Skeletal muscle satellite cell (primary cell): ENCODE measurements at regions not wholly inside any gene's neighbourhood (a gene's known extent, or its start where the extent isn't known, plus 50 kb on each side); places are given as distances from the start of the nearest gene placed in this dataset.
"Not testable (repeated sequence)": the region's sequence is repeated elsewhere in the genome, so short reads cannot be mapped to it uniquely, and the experiment has no call there.

ENCODE experiments used
- H3K27me3 ChIP-seq: 2 replicates; pipeline ENCODE4 v1.7.0; 2013; ENCODE audit warnings: low read length; ENCODE audit not compliant: control insufficient read depth, insufficient read depth
- H3K36me3 ChIP-seq: 2 replicates; pipeline ENCODE4 v1.7.0; 2013; ENCODE audit warnings: mild to moderate bottlenecking, control low read depth, low read length; ENCODE audit not compliant: insufficient read depth
- H3K4me1 ChIP-seq: 2 replicates; pipeline ENCODE4 v1.7.0; 2013; ENCODE audit warnings: low read length; ENCODE audit not compliant: control insufficient read depth, insufficient read depth
- H3K4me2 ChIP-seq: 2 replicates; pipeline ENCODE4 v1.7.0; 2013; ENCODE audit warnings: mild to moderate bottlenecking, low read length
- H3K4me3 ChIP-seq: 2 replicates; pipeline ENCODE4 v1.7.0; 2013; ENCODE audit warnings: low read length
- H3K9ac ChIP-seq: 2 replicates; pipeline ENCODE4 v1.7.0; 2013; ENCODE audit warnings: mild to moderate bottlenecking, low read depth, low read length, moderate library complexity
- H3K9me3 ChIP-seq: replicated peaks from 2 replicates; pipeline ENCODE4 v1.7.0; 2013; ENCODE audit warnings: mild to moderate bottlenecking, control low read depth, low read length

GRCh38 chr2:182552232-182552631 lies 125.4 kb upstream of the PDE1A start:
- H3K9ac ChIP-seq, H3K9me3 ChIP-seq, H3K27me3 ChIP-seq, H3K4me3 ChIP-seq, H3K36me3 ChIP-seq, H3K4me2 ChIP-seq: not testable (repeated sequence)
- H3K4me1 ChIP-seq, result peaks cover 11% of the 10 kb centered on the region

- peaks cover 10% of the 10 kb centered on the region for H3K4me1 ChIP-seq
- not testable (repeated sequence) for H3K27me3 ChIP-seq, H3K4me2 ChIP-seq, H3K9ac ChIP-seq, H3K4me3 ChIP-seq, H3K9me3 ChIP-seq, H3K36me3 ChIP-seq
These were observed 125.9 kb upstream of the PDE1A start for GRCh38 chr2:182552785-182553184.

- Histone ChIP-seq H3K36me3 (no peaks in the 10 kb centered on the region), H3K4me3 (no peak overlapping the region), H3K9ac (no peak overlapping the region), H3K27me3 (no peaks in the 10 kb centered on the region), H3K4me2 (no peak overlapping the region), H3K9me3 (no peaks in the 10 kb centered on the region), H3K4me1 (peaks cover 4% of the 10 kb centered on the region)
These were observed 126.6 kb upstream of the PDE1A start for GRCh38 chr2:182553483-182553882.

GRCh38 chr2:182554950-182555349 lies 128.1 kb upstream of the PDE1A start:
- Histone ChIP-seq H3K4me3 (no peak overlapping the region), H3K36me3 (no peaks in the 10 kb centered on the region), H3K9me3 (no peaks in the 10 kb centered on the region), H3K9ac (no peak overlapping the region), H3K4me2 (no peak overlapping the region), H3K27me3 (no peaks in the 10 kb centered on the region), H3K4me1 (peaks cover 11% of the 10 kb centered on the region)

DNA sequence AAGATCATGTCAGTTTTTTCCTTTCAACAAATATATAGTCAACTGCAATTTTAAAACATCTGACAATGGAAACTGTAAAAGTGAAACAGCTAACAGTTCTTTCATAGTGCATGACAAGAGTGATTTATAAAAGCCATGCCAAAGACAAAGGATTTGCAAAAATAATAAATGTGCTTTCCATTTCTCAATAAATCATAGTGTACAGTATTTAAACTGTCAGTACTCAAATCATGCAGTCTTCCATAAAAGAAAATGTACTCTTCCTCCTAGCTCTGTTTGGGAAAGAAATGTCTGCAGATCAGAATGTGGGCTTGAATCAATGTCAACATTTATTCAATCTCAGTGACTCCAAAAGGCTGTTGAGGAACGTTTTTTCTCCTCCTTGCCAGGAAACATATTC lies 131.7 kb upstream of the PDE1A start:
- Histone ChIP-seq H3K4me1 (peaks cover 11% of the 10 kb centered on the region), H3K4me2 (no peak overlapping the region), H3K9me3 (no peaks in the 10 kb centered on the region), H3K9ac (no peak overlapping the region), H3K4me3 (no peak overlapping the region), H3K36me3 (no peaks in the 10 kb centered on the region), H3K27me3 (no peaks in the 10 kb centered on the region)

- Histone ChIP-seq H3K4me3 (no peak overlapping the region), H3K27me3 (no peaks in the 10 kb centered on the region), H3K36me3 (no peaks in the 10 kb centered on the region), H3K9ac (no peak overlapping the region), H3K4me1 (peaks cover 11% of the 10 kb centered on the region), H3K9me3 (no peaks in the 10 kb centered on the region), H3K4me2 (no peak overlapping the region)
These were observed 132.8 kb upstream of the PDE1A start for GRCh38 chr2:182559623-182560022.

DNA sequence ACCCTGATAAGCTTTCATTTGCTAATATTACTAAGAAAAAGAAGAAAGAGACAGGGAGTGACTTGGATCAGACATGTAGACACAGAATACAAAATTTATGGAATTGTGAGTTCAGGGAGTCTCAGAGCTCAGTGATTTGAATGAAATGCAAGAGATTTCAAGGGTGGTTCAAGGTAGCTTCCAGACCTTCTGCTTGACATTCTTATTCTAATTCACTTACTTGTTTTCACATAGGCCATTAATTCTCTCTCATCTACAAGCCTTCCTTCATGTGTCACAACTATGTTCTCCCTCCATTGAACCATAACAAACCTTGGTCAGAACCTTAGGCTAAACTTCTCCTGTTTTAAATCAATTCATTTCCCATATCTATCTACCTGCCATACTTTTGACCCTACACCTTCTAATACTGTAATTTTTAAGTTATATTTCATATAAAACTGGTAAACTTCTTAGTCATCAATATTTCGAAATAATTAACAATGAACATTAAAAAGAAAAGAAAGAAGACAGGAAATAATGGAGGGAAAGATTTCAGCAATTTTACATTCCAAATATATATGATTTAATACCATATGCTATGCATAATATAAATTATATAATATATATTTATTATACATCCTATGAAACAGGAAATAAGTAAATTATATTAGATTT lies 139.2 kb upstream of the PDE1A start:
- Histone ChIP-seq H3K4me3 (no peak overlapping the region), H3K9ac (no peak overlapping the region), H3K27me3 (no peaks in the 10 kb centered on the region), H3K9me3 (no peaks in the 10 kb centered on the region), H3K4me1 (no peaks in the 10 kb centered on the region), H3K4me2 (no peak overlapping the region), H3K36me3 (no peaks in the 10 kb centered on the region)

DNA sequence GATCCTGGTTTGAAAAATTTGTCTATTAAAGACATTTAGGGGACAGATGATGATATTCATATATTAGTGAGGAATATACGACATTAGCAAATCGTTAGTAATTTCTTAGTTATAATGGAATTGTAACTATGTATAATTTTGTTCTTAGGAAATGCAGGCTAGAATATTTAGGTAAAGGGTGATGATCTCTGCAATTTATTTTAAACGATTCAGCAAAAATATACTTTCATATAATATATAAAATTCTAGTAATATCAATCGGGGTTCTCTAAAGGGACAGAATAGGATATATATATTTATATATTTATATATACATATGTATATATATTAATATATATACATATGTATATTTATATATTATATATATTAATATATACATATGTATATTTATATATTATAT lies 142.5 kb upstream of the DNAJC10 start:
- H3K4me3 ChIP-seq, result no peak overlapping the region
- H3K4me1 ChIP-seq, result no peaks in the 10 kb centered on the region
- H3K36me3 ChIP-seq, result no peaks in the 10 kb centered on the region
- H3K27me3 ChIP-seq, result no peaks in the 10 kb centered on the region
- no peak overlapping the region for H3K4me2 ChIP-seq
- no peaks in the 10 kb centered on the region for H3K9me3 ChIP-seq
- H3K9ac ChIP-seq, result no peak overlapping the region

DNA sequence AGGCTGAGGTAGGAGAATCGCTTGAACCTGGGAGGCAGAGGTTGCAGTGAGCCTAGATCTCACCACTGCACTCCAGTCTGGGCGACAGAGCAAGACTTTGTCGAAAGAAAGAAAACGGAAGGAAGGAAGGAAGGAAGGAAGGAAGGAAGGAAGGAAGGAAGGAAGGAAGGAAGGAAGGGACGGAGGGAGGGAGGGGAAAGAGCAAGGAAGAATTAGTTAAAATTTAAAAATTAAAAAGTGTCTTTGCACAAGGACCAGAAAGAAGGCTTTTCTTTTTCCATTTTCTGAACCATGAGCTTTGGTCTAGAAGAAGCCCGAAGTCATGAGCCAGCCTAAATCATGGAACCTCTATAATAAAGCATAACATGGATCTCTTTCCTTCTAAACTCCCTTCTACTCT lies 138.2 kb upstream of the DNAJC10 start:
- Histone ChIP-seq H3K4me3 (no peak overlapping the region), H3K9me3 (no peaks in the 10 kb centered on the region), H3K27me3 (no peaks in the 10 kb centered on the region), H3K4me2 (no peak overlapping the region), H3K36me3 (no peaks in the 10 kb centered on the region), H3K9ac (no peak overlapping the region), H3K4me1 (peaks cover 7% of the 10 kb centered on the region)

GRCh38 chr2:182581196-182581935 lies 134.7 kb upstream of the DNAJC10 start:
- Histone ChIP-seq H3K27me3 (no peaks in the 10 kb centered on the region), H3K36me3 (no peaks in the 10 kb centered on the region), H3K9ac (no peak overlapping the region), H3K9me3 (no peaks in the 10 kb centered on the region), H3K4me2 (no peak overlapping the region), H3K4me3 (no peak overlapping the region), H3K4me1 (peaks cover 7% of the 10 kb centered on the region)

DNA sequence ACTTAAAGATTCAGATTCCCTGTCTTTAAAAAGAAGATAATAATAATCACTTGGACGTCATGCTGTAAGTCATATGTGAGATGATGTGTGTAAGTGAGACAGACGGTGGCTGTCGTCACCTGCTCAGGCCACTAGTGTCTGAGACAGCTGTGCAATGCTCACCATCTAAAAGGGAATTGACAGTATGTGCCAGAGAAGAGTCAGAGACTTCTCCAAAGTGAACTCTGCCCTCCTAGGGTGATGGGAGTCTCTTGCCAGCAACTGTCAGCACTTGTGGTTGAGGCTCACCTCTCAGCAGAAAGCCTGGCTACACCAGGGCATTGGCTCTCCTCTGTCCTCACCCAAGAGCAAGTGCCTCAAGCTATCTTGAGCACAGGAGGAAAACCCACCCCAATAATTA lies 131.6 kb upstream of the DNAJC10 start:
- H3K27me3 ChIP-seq, result no peaks in the 10 kb centered on the region
- no peak overlapping the region for H3K4me2 ChIP-seq

DNA sequence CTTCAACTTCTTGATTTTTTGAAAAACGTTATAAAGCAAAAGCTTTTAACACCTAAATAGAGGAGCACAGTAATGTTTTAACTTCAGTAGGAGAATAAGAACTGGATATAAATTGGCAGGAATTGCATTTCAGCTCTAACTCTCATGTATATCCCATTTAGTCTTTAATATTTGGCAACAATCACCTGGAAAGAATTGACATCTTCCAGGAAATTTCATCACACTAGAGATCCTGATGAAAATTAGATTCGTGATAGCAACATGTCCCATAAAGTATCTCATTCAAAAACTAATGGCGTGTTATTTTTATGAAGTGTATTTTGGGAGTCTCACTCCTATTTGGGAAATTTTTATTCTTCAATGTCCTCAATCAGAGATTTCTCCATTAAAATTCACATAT lies 131.1 kb upstream of the DNAJC10 start:
- H3K4me3 ChIP-seq, result no peak overlapping the region
- H3K27me3 ChIP-seq, result no peaks in the 10 kb centered on the region
- no peak overlapping the region for H3K4me2 ChIP-seq
- H3K9ac ChIP-seq, result no peak overlapping the region
- H3K36me3 ChIP-seq, result no peaks in the 10 kb centered on the region
- no peaks in the 10 kb centered on the region for H3K9me3 ChIP-seq
- peaks cover 23% of the 10 kb centered on the region for H3K4me1 ChIP-seq

More for the DNA sequence above, 131.6 kb upstream of the DNAJC10 start:
- Histone ChIP-seq H3K36me3 (no peaks in the 10 kb centered on the region), H3K4me1 (peaks cover 23% of the 10 kb centered on the region), H3K9me3 (no peaks in the 10 kb centered on the region), H3K4me3 (no peak overlapping the region), H3K9ac (no peak overlapping the region)
